ENCODE measurements at regions not wholly inside any gene's neighbourhood (a gene's known extent, or its start where the extent isn't known, plus 50 kb on each side); places are given as distances from the start of the nearest gene placed in this dataset.

GRCh38 chr6:133632206-133632605 lies 256.7 kb upstream of the TCF21 start:
- no peak for DNase-seq
- no peak overlapping the region for H2AFZ ChIP-seq (ENCODE audit: low read depth, low read length)
- H4K20me1 ChIP-seq (ENCODE audit: insufficient read depth, low read length), result no peaks in the 10 kb centered on the region
- no peaks in the 10 kb centered on the region for H3K9me3 ChIP-seq (ENCODE audit: insufficient read depth, low read length, severe bottlenecking)
- no peak for TF ChIP-seq CTCF (IDR thresholded peaks at IDR 0.05; ENCODE audit: borderline replicate concordance, extremely low read depth, low read length, poor library complexity, severe bottlenecking)
- no peak for TF ChIP-seq EZH2 (IDR thresholded peaks at IDR 0.05; ENCODE audit: borderline replicate concordance, low read depth, low read length, severe bottlenecking)
- H3K4me2 ChIP-seq (ENCODE audit: insufficient read depth, low read length), result no peak overlapping the region
- H3K4me3 ChIP-seq (ENCODE audit: low read depth in 1 of 2, low read length in 2 of 2), result no peak overlapping the region
- ATAC-seq (ENCODE audit: insufficient read depth, low read depth), result no peak
- no peaks in the 10 kb centered on the region for H3K36me3 ChIP-seq (ENCODE audit: insufficient read depth, low read length)
- H3K27ac ChIP-seq (ENCODE audit: low read length), result no peak overlapping the region
- H3K4me1 ChIP-seq (ENCODE audit: insufficient read depth, low read length), result no peaks in the 10 kb centered on the region
- H3K9ac ChIP-seq (ENCODE audit: low read depth, low read length), result no peak overlapping the region
- no peaks in the 10 kb centered on the region for H3K79me2 ChIP-seq (ENCODE audit: insufficient read depth, low read length)
- peaks cover 6% of the 10 kb centered on the region for H3K27me3 ChIP-seq (ENCODE audit: insufficient read depth, low read length, poor library complexity)

DNA sequence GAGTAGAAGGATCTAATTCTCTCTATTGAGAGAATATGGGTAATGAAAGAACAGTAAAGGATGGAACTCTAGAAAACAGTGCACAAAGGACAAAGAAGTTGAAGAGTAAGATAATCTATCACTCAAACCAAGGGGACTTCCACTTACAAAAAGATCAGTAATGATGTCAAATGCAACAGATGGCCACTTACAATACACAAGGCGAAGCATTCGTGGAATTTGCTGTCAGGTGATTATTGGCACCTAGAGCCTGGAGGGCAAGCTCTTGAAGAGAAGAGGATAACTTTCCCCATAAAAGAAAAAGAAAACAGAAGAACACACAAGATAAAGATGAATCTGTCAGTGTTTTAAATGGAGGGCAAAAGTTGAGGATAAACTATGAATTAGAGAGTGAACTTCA lies 256.0 kb upstream of the TCF21 start:
- no peak overlapping the region for H3K27ac ChIP-seq (ENCODE audit: low read length)
- TF ChIP-seq EZH2 (IDR thresholded peaks at IDR 0.05; ENCODE audit: borderline replicate concordance, low read depth, low read length, severe bottlenecking), result no peak
- no peak for TF ChIP-seq CTCF (IDR thresholded peaks at IDR 0.05; ENCODE audit: borderline replicate concordance, extremely low read depth, low read length, poor library complexity, severe bottlenecking)
- no peaks in the 10 kb centered on the region for H3K9me3 ChIP-seq (ENCODE audit: insufficient read depth, low read length, severe bottlenecking)
- peaks cover 6% of the 10 kb centered on the region for H3K27me3 ChIP-seq (ENCODE audit: insufficient read depth, low read length, poor library complexity)
- H3K4me1 ChIP-seq (ENCODE audit: insufficient read depth, low read length), result no peaks in the 10 kb centered on the region
- no peaks in the 10 kb centered on the region for H4K20me1 ChIP-seq (ENCODE audit: insufficient read depth, low read length)
- ATAC-seq (ENCODE audit: insufficient read depth, low read depth) (no peak), DNase-seq (no peak)
- H2AFZ ChIP-seq (ENCODE audit: low read depth, low read length), result no peak overlapping the region
- H3K79me2 ChIP-seq (ENCODE audit: insufficient read depth, low read length), result no peaks in the 10 kb centered on the region
- no peak overlapping the region for H3K4me3 ChIP-seq (ENCODE audit: low read depth in 1 of 2, low read length in 2 of 2)
- no peaks in the 10 kb centered on the region for H3K36me3 ChIP-seq (ENCODE audit: insufficient read depth, low read length)
- no peak overlapping the region for H3K4me2 ChIP-seq (ENCODE audit: insufficient read depth, low read length)
- H3K9ac ChIP-seq (ENCODE audit: low read depth, low read length), result no peak overlapping the region

DNA sequence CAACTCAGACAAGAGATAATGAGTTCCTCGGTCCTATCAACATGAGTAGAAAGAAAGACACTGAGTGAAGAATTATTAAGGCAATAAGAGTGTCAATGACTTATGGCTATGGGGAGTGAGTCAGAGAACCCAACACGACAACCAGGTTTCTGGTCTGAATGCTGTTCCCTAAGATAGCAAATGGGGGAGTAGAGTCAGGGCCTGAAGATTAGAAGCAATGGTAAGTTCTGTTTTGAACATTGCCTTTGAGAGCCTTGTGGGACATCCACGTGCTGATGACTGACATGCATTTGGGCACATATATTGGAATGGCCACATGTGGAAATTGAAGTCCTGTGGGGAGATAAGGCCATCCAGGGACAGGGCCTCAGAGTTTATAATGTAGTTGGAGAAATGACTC lies 254.4 kb upstream of the TCF21 start:
- Histone ChIP-seq H3K36me3 (ENCODE audit: insufficient read depth, low read length) (no peaks in the 10 kb centered on the region), H3K27me3 (ENCODE audit: insufficient read depth, low read length, poor library complexity) (peaks cover 6% of the 10 kb centered on the region), H3K9me3 (ENCODE audit: insufficient read depth, low read length, severe bottlenecking) (no peaks in the 10 kb centered on the region), H3K4me1 (ENCODE audit: insufficient read depth, low read length) (no peaks in the 10 kb centered on the region), H3K9ac (ENCODE audit: low read depth, low read length) (no peak overlapping the region), H3K4me3 (ENCODE audit: low read depth in 1 of 2, low read length in 2 of 2) (no peak overlapping the region), H3K79me2 (ENCODE audit: insufficient read depth, low read length) (no peaks in the 10 kb centered on the region), H4K20me1 (ENCODE audit: insufficient read depth, low read length) (no peaks in the 10 kb centered on the region), H3K4me2 (ENCODE audit: insufficient read depth, low read length) (no peak overlapping the region), H3K27ac (ENCODE audit: low read length) (no peak overlapping the region), H2AFZ (ENCODE audit: low read depth, low read length) (no peak overlapping the region)
- no peak for DNase-seq
- TF ChIP-seq EZH2 (IDR thresholded peaks at IDR 0.05; ENCODE audit: borderline replicate concordance, low read depth, low read length, severe bottlenecking), result no peak
- no peak for TF ChIP-seq CTCF (IDR thresholded peaks at IDR 0.05; ENCODE audit: borderline replicate concordance, extremely low read depth, low read length, poor library complexity, severe bottlenecking)
- ATAC-seq (ENCODE audit: insufficient read depth, low read depth), result no peak

DNA sequence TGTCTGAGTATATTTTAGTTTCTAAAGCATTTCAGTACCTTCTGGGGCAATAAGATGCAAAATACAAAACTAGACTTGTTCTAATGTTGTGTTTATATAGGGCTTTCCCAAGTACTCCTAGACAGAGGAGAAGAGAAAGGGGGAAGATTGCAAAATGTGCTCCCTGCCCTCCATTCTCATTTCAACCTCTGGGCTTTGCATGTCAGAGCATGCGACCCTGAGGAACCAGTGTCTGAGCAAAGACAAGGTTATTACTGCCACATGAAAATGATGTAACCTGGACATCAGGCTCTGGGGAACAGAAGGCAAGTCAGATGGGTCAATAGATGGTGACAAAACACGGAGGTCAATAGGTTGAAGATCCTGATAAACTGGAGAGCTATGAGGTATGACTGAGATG lies 253.5 kb upstream of the TCF21 start:
- no peak overlapping the region for H3K4me2 ChIP-seq (ENCODE audit: insufficient read depth, low read length)
- no peak for TF ChIP-seq EZH2 (IDR thresholded peaks at IDR 0.05; ENCODE audit: borderline replicate concordance, low read depth, low read length, severe bottlenecking)
- TF ChIP-seq CTCF (IDR thresholded peaks at IDR 0.05; ENCODE audit: borderline replicate concordance, extremely low read depth, low read length, poor library complexity, severe bottlenecking), result no peak

More for the DNA sequence above, 253.5 kb upstream of the TCF21 start:
- ATAC-seq (ENCODE audit: insufficient read depth, low read depth), result no peak
- Histone ChIP-seq H4K20me1 (ENCODE audit: insufficient read depth, low read length) (no peaks in the 10 kb centered on the region), H3K27me3 (ENCODE audit: insufficient read depth, low read length, poor library complexity) (peaks cover 6% of the 10 kb centered on the region), H3K9ac (ENCODE audit: low read depth, low read length) (no peak overlapping the region), H3K4me3 (ENCODE audit: low read depth in 1 of 2, low read length in 2 of 2) (no peak overlapping the region), H3K27ac (ENCODE audit: low read length) (no peak overlapping the region), H3K36me3 (ENCODE audit: insufficient read depth, low read length) (no peaks in the 10 kb centered on the region), H3K79me2 (ENCODE audit: insufficient read depth, low read length) (no peaks in the 10 kb centered on the region), H3K4me1 (ENCODE audit: insufficient read depth, low read length) (no peaks in the 10 kb centered on the region), H2AFZ (ENCODE audit: low read depth, low read length) (no peak overlapping the region), H3K9me3 (ENCODE audit: insufficient read depth, low read length, severe bottlenecking) (no peaks in the 10 kb centered on the region)
- no peak for DNase-seq

All from DND-41 (cell line).